Right lobe of liver (tissue), 4 donors: ENCODE measurements at regions not wholly inside any gene's neighbourhood (a gene's known extent, or its start where the extent isn't known, plus 50 kb on each side); places are given as distances from the start of the nearest gene placed in this dataset.

ENCODE experiments used
- POLR2A ChIP-seq: fragments of 450-650 bp; IDR thresholded peaks from one replicate; pipeline ENCODE4 v1.6.1; 2017; ENCODE audit warnings: antibody characterized with exemption, mild to moderate bottlenecking
- TF ChIP-seq, protein P1 (sequence below), 4 donors: fragments of 200-600 bp in 3 of 4; fragments of 450-650 bp in 1 of 4; IDR thresholded peaks; one replicate each; pipeline versions ENCODE4 v1.5.1 to v1.8.0; 2016 to 2022; ENCODE audit warnings: antibody characterized with exemption in 4 of 4, mild to moderate bottlenecking in 2 of 4
- donor health status: DM: no; HTN: no; CAD: no.
- donor health status: DM: no; HTN: no; CAD: no.
- donor health status: DM: no; HTN: yes; CAD: no.

DNA sequence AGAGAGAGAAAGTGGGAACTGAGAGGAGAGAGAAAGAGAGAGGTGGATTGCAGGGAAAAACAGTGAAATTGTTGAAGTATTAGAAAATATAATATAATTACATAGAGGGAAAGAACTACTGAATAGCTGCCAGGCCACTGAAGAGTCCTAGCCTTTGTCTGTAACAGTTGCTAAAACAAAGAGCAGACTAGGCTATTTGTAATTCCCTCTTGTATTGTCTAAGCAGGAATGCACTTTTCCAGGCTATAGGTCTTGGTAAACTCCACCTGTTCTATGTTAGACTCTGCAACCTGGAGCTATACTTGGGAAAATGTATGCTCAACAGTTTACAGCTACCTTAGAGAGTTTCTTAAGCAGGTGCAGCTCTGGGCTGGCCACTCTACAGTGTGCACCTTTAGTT is 1063.3 kb downstream of the ADGRL3 start:
- TF ChIP-seq POLR2A: no peak
- TF ChIP-seq, protein P1, sequence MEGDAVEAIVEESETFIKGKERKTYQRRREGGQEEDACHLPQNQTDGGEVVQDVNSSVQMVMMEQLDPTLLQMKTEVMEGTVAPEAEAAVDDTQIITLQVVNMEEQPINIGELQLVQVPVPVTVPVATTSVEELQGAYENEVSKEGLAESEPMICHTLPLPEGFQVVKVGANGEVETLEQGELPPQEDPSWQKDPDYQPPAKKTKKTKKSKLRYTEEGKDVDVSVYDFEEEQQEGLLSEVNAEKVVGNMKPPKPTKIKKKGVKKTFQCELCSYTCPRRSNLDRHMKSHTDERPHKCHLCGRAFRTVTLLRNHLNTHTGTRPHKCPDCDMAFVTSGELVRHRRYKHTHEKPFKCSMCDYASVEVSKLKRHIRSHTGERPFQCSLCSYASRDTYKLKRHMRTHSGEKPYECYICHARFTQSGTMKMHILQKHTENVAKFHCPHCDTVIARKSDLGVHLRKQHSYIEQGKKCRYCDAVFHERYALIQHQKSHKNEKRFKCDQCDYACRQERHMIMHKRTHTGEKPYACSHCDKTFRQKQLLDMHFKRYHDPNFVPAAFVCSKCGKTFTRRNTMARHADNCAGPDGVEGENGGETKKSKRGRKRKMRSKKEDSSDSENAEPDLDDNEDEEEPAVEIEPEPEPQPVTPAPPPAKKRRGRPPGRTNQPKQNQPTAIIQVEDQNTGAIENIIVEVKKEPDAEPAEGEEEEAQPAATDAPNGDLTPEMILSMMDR (IDR thresholded peaks at IDR 0.05): no peak
